GM12878 (cell line): ENCODE measurements at regions not wholly inside any gene's neighbourhood (a gene's known extent, or its start where the extent isn't known, plus 50 kb on each side); places are given as distances from the start of the nearest gene placed in this dataset.

Experiments
- ATAC-seq: fragments of 200-7000 bp; cut with Tn5 transposase; 3 replicates; pipeline ENCODE4 v1.9.1; 2020; ENCODE audit warnings: mild to moderate bottlenecking, moderate library complexity
- BruUV-seq: library from RNA; stranded (reverse); fragments of 400-500 nt; replicated peaks from 2 replicates; lab custom pipeline; 2021; lab: Mats Ljungman, UMichigan
- CTCF ChIA-PET: fragments of 300-600 bp; sonication (Branson Sonifier 250); formaldehyde crosslinking; extraction: SDS; loops from one replicate; lab custom pipeline; 2021; ENCODE audit warnings: inconsistent platforms; lab: Yijun Ruan, JAX
- POLR2A ChIA-PET: fragments of 350-600 bp; formaldehyde crosslinking; extraction: SDS; loops from one replicate; lab custom pipeline; 2021; ENCODE audit warnings: inconsistent platforms; lab: Charles Lee
- RAD21 ChIA-PET: fragments of 300-600 bp; sonication (Branson Sonifier 250); formaldehyde crosslinking; loops from one replicate; lab custom pipeline; 2023; ENCODE audit warnings: antibody characterized with exemption; ENCODE audit not compliant: unreplicated experiment; lab: Charles Lee
- SMC1A ChIA-PET: fragments of 300-600 bp; sonication (Branson Sonifier 250); formaldehyde crosslinking; loops from one replicate; lab custom pipeline; 2023; ENCODE audit not compliant: unreplicated experiment, uncharacterized antibody; lab: Charles Lee
- DNase-seq: peaks from one replicate; pipeline ENCODE4 v3.0.0-alpha.2; 2011; ENCODE audit warnings: low read depth, low spot score
- FAIRE-seq: peaks from 3 replicates; lab custom pipeline; 2011; peaks lifted over from hg19 to GRCh38; lab: Jason Lieb, UNC
- H2AFZ ChIP-seq: 2 replicates; pipeline ENCODE4 v1.6.0; 2011; ENCODE audit warnings: low read depth, low read length, control low read depth; ENCODE audit not compliant: control insufficient read depth
- H3K27ac ChIP-seq: 2 replicates; pipeline ENCODE4 v1.5.1; 2011; ENCODE audit warnings: control low read depth; ENCODE audit not compliant: control insufficient read depth, insufficient read depth
- H3K27me3 ChIP-seq, 2 experiments: replicated peaks in 1 of 2; 2 replicates each; pipeline versions ENCODE4 v1.6.0 to v1.6.1; 2011; ENCODE audit warnings: low read length in 1 of 2; ENCODE audit not compliant: control insufficient read depth in 2 of 2, insufficient read depth in 2 of 2
- H3K36me3 ChIP-seq, 2 experiments: 2 replicates each; pipeline ENCODE4 v1.5.1; 2011; ENCODE audit warnings: low read length in 1 of 2; ENCODE audit not compliant: control insufficient read depth in 2 of 2, insufficient read depth in 2 of 2
- H3K4me1 ChIP-seq: 2 replicates; pipeline ENCODE4 v1.6.1; 2011; ENCODE audit warnings: mild to moderate bottlenecking, low read length, moderate library complexity, mixed read lengths; ENCODE audit not compliant: control insufficient read depth, insufficient read depth
- H3K4me2 ChIP-seq: 2 replicates; pipeline ENCODE4 v1.6.0; 2011; ENCODE audit warnings: control low read depth; ENCODE audit not compliant: control insufficient read depth, insufficient read depth
- H3K4me3 ChIP-seq: fragments of 200-600 bp; sonication (generic); 2 replicates; pipeline ENCODE4 v1.5.1; 2016
- H3K79me2 ChIP-seq: 2 replicates; pipeline ENCODE4 v1.6.0; 2011; ENCODE audit warnings: low read length; ENCODE audit not compliant: control insufficient read depth, insufficient read depth
- H3K9ac ChIP-seq: 2 replicates; pipeline ENCODE4 v1.8.0; 2011; ENCODE audit warnings: low read length, control low read depth, mixed read lengths; ENCODE audit not compliant: control insufficient read depth, insufficient read depth
- H3K9me3 ChIP-seq: replicated peaks from 3 replicates; pipeline ENCODE4 v1.5.1; 2011; ENCODE audit warnings: mild to moderate bottlenecking, low read length; ENCODE audit not compliant: control insufficient read depth, insufficient read depth
- H4K20me1 ChIP-seq: 2 replicates; pipeline ENCODE4 v1.6.0; 2011; ENCODE audit not compliant: control insufficient read depth, insufficient read depth
- CREB1 ChIP-seq: IDR thresholded peaks from 2 replicates; pipeline ENCODE4 v1.6.1; 2012; ENCODE audit warnings: low read depth, mild to moderate bottlenecking, inconsistent platforms
- FOXM1 ChIP-seq: IDR thresholded peaks from 2 replicates; pipeline ENCODE4 v1.6.1; 2012; ENCODE audit warnings: low read depth, mild to moderate bottlenecking, inconsistent platforms, low read length, moderate library complexity
- POLR2A ChIP-seq: IDR thresholded peaks from 2 replicates; pipeline ENCODE4 v1.6.1; 2011; ENCODE audit warnings: low read depth, mild to moderate bottlenecking, low read length
- SMAD5 ChIP-seq: IDR thresholded peaks from 2 replicates; pipeline ENCODE4 v1.6.1; 2016; ENCODE audit warnings: antibody characterized with exemption, low read depth
- WGBS: methylation state at CpG from one replicate; pipeline ENCODE4 v1.1.6; 2016; ENCODE audit warnings: low lambda C conversion rate; ENCODE audit not compliant: insufficient replicate concordance, insufficient coverage; ENCODE audit errors: missing lambda C conversion rate; 5-methylcytosine and 5-hydroxymethylcytosine counted together
- in situ Hi-C: fragments of 300-500 bp; cut with MboI; formaldehyde crosslinking; loops from 9 replicates; pipeline ENCODE4 v1.14.3; 2018; ENCODE audit warnings: mixed read lengths
- intact Hi-C: fragments of 100-400 bp; cut with micrococcal nuclease; formaldehyde crosslinking; loops from one replicate; pipeline ENCODE4 v1.14.2; 2022; ENCODE audit not compliant: unreplicated experiment
- TF ChIP-seq, protein P1 (sequence below): fragments of 150-350 bp; IDR thresholded peaks from 2 replicates; pipeline ENCODE4 v1.6.1; 2016; ENCODE audit warnings: low read depth, low read length
- TF ChIP-seq, protein P2 (sequence below): fragments of 450-650 bp; IDR thresholded peaks from 2 replicates; pipeline ENCODE4 v1.6.1; 2017; ENCODE audit warnings: mild to moderate bottlenecking, moderate library complexity
- TF ChIP-seq, protein P3 (sequence below): IDR thresholded peaks from 2 replicates; pipeline ENCODE4 v1.6.1; 2011; ENCODE audit warnings: mild to moderate bottlenecking, low read depth, low read length, moderate library complexity; ENCODE audit not compliant: insufficient replicate concordance
- TF ChIP-seq, protein P4 (sequence below): fragments of 450-650 bp; formaldehyde crosslinking; IDR thresholded peaks from 2 replicates; pipeline ENCODE4 v1.5.0; 2022; ENCODE audit warnings: mild to moderate bottlenecking, missing genetic modification characterization

DNA sequence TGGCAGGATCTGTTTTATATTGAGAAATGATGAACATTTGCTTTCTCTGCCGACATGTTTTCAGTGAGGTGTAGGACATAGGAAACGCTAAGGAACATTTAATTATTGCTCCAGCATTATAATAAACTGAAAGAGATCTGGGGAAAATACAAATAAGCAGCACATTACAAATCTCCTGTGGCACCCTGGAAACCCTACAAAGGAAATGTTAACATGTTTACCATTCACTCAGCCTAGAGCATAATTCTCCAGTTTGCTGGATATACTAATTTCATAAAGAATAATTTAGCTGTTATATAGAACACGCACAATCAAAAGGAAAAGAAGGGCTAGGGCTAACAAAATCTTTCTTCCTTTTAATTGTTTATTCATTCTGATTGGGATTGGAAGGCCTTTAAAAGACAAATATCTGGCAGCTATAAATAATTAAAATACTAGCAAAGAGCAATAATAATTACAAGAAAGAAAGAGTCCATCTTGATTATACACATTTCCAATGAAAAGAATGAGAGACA, 299.4 kb downstream of the CRPPA start:
- in situ Hi-C loops (no loop called here), intact Hi-C loops (no loop called here)
- H3K4me2 ChIP-seq: no peak overlapping the region
- H3K79me2 ChIP-seq: no peaks in the 10 kb centered on the region
- H3K27me3 ChIP-seq: no peaks in the 10 kb centered on the region
- 31% methylated on average over 3 of the region's 3 CpGs for WGBS
- ChIA-PET SMC1A (no interaction called here), POLR2A (no interaction called here), RAD21 (no interaction called here), CTCF (no interaction called here)
- BruUV-seq: no TSS peak
- no peak for DNase-seq
- no peak for FAIRE-seq
- H3K4me1 ChIP-seq: no peaks in the 10 kb centered on the region
- no peaks in the 10 kb centered on the region for H3K9me3 ChIP-seq
- ATAC-seq: no peak
- TF ChIP-seq SMAD5 (no peak), CREB1 (no peak), FOXM1 (no peak), POLR2A (no peak)
- TF ChIP-seq, protein P1, sequence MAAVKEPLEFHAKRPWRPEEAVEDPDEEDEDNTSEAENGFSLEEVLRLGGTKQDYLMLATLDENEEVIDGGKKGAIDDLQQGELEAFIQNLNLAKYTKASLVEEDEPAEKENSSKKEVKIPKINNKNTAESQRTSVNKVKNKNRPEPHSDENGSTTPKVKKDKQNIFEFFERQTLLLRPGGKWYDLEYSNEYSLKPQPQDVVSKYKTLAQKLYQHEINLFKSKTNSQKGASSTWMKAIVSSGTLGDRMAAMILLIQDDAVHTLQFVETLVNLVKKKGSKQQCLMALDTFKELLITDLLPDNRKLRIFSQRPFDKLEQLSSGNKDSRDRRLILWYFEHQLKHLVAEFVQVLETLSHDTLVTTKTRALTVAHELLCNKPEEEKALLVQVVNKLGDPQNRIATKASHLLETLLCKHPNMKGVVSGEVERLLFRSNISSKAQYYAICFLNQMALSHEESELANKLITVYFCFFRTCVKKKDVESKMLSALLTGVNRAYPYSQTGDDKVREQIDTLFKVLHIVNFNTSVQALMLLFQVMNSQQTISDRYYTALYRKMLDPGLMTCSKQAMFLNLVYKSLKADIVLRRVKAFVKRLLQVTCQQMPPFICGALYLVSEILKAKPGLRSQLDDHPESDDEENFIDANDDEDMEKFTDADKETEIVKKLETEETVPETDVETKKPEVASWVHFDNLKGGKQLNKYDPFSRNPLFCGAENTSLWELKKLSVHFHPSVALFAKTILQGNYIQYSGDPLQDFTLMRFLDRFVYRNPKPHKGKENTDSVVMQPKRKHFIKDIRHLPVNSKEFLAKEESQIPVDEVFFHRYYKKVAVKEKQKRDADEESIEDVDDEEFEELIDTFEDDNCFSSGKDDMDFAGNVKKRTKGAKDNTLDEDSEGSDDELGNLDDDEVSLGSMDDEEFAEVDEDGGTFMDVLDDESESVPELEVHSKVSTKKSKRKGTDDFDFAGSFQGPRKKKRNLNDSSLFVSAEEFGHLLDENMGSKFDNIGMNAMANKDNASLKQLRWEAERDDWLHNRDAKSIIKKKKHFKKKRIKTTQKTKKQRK: no peak
- TF ChIP-seq, protein P2, sequence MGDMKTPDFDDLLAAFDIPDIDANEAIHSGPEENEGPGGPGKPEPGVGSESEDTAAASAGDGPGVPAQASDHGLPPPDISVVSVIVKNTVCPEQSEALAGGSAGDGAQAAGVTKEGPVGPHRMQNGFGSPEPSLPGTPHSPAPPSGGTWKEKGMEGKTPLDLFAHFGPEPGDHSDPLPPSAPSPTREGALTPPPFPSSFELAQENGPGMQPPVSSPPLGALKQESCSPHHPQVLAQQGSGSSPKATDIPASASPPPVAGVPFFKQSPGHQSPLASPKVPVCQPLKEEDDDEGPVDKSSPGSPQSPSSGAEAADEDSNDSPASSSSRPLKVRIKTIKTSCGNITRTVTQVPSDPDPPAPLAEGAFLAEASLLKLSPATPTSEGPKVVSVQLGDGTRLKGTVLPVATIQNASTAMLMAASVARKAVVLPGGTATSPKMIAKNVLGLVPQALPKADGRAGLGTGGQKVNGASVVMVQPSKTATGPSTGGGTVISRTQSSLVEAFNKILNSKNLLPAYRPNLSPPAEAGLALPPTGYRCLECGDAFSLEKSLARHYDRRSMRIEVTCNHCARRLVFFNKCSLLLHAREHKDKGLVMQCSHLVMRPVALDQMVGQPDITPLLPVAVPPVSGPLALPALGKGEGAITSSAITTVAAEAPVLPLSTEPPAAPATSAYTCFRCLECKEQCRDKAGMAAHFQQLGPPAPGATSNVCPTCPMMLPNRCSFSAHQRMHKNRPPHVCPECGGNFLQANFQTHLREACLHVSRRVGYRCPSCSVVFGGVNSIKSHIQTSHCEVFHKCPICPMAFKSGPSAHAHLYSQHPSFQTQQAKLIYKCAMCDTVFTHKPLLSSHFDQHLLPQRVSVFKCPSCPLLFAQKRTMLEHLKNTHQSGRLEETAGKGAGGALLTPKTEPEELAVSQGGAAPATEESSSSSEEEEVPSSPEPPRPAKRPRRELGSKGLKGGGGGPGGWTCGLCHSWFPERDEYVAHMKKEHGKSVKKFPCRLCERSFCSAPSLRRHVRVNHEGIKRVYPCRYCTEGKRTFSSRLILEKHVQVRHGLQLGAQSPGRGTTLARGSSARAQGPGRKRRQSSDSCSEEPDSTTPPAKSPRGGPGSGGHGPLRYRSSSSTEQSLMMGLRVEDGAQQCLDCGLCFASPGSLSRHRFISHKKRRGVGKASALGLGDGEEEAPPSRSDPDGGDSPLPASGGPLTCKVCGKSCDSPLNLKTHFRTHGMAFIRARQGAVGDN: no peak
- TF ChIP-seq, protein P3, sequence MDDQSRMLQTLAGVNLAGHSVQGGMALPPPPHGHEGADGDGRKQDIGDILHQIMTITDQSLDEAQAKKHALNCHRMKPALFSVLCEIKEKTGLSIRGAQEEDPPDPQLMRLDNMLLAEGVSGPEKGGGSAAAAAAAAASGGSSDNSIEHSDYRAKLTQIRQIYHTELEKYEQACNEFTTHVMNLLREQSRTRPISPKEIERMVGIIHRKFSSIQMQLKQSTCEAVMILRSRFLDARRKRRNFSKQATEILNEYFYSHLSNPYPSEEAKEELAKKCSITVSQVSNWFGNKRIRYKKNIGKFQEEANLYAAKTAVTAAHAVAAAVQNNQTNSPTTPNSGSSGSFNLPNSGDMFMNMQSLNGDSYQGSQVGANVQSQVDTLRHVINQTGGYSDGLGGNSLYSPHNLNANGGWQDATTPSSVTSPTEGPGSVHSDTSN: no peak
- TF ChIP-seq, protein P4, sequence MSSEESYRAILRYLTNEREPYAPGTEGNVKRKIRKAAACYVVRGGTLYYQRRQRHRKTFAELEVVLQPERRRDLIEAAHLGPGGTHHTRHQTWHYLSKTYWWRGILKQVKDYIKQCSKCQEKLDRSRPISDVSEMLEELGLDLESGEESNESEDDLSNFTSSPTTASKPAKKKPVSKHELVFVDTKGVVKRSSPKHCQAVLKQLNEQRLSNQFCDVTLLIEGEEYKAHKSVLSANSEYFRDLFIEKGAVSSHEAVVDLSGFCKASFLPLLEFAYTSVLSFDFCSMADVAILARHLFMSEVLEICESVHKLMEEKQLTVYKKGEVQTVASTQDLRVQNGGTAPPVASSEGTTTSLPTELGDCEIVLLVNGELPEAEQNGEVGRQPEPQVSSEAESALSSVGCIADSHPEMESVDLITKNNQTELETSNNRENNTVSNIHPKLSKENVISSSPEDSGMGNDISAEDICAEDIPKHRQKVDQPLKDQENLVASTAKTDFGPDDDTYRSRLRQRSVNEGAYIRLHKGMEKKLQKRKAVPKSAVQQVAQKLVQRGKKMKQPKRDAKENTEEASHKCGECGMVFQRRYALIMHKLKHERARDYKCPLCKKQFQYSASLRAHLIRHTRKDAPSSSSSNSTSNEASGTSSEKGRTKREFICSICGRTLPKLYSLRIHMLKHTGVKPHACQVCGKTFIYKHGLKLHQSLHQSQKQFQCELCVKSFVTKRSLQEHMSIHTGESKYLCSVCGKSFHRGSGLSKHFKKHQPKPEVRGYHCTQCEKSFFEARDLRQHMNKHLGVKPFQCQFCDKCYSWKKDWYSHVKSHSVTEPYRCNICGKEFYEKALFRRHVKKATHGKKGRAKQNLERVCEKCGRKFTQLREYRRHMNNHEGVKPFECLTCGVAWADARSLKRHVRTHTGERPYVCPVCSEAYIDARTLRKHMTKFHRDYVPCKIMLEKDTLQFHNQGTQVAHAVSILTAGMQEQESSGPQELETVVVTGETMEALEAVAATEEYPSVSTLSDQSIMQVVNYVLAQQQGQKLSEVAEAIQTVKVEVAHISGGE (CRISPR knock-in tag): no peak
- H2AFZ ChIP-seq: no peak overlapping the region
- no peaks in the 10 kb centered on the region for H3K36me3 ChIP-seq
- H3K9ac ChIP-seq: no peak overlapping the region
- H3K4me3 ChIP-seq: no peak overlapping the region
- H3K27ac ChIP-seq: no peak overlapping the region
- no peaks in the 10 kb centered on the region for H4K20me1 ChIP-seq
